Parathyroid adenoma (tissue), 2 donors: ENCODE measurements at regions not wholly inside any gene's neighbourhood (a gene's known extent, or its start where the extent isn't known, plus 50 kb on each side); places are given as distances from the start of the nearest gene placed in this dataset.

Source experiments
- H2AFZ ChIP-seq: fragments of 300-600 bp; sonication (generic); one replicate; pipeline ENCODE4 v1.7.0; 2017; ENCODE audit warnings: antibody characterized with exemption, mild to moderate bottlenecking
- H3K27ac ChIP-seq: fragments of 300-600 bp; sonication (generic); one replicate; pipeline ENCODE4 v1.7.0; 2017
- H3K27me3 ChIP-seq: fragments of 300-600 bp; sonication (generic); one replicate; pipeline ENCODE4 v1.7.0; 2017; ENCODE audit warnings: low read length; ENCODE audit not compliant: control insufficient read depth, insufficient read depth
- H3K36me3 ChIP-seq: fragments of 300-600 bp; sonication (generic); one replicate; pipeline ENCODE4 v1.7.0; 2017; ENCODE audit warnings: low read length; ENCODE audit not compliant: control insufficient read depth, insufficient read depth
- H3K4me1 ChIP-seq: fragments of 300-600 bp; sonication (generic); one replicate; pipeline ENCODE4 v1.7.0; 2017; ENCODE audit warnings: control low read depth
- H3K4me2 ChIP-seq: fragments of 300-600 bp; sonication (generic); one replicate; pipeline ENCODE4 v1.7.0; 2017; ENCODE audit warnings: low read length
- H3K4me3 ChIP-seq: fragments of 300-600 bp; sonication (generic); one replicate; pipeline ENCODE4 v1.7.0; 2017; ENCODE audit warnings: low read depth, low read length
- H3K79me2 ChIP-seq: fragments of 300-600 bp; sonication (generic); one replicate; pipeline ENCODE4 v1.7.0; 2017; ENCODE audit warnings: control low read depth
- H3K9ac ChIP-seq: fragments of 300-600 bp; sonication (generic); one replicate; pipeline ENCODE4 v1.7.0; 2017; ENCODE audit warnings: mild to moderate bottlenecking
- H3K9me3 ChIP-seq: fragments of 300-600 bp; sonication (generic); one replicate; pipeline ENCODE4 v1.7.0; 2017; ENCODE audit warnings: low read length; ENCODE audit not compliant: control insufficient read depth
- TF ChIP-seq, protein P1 (sequence below): fragments of 300-600 bp; sonication (generic); IDR thresholded peaks from one replicate; pipeline ENCODE4 v1.7.0; 2017; ENCODE audit warnings: antibody characterized with exemption, mild to moderate bottlenecking
- donor health status: primary hyperparathyroidism.

GRCh38 chr7:142365410-142365842 lies 107.6 kb upstream of the PRSS58 start:
- Histone ChIP-seq H3K4me1 (peaks cover 13% of the 10 kb centered on the region), H3K27me3 (no peaks in the 10 kb centered on the region), H3K79me2 (no peaks in the 10 kb centered on the region), H2AFZ (peak overlapping the region; percentile 38), H3K9me3 (no peaks in the 10 kb centered on the region), H3K27ac (no peak overlapping the region), H3K9ac (no peak overlapping the region), H3K36me3 (no peaks in the 10 kb centered on the region), H3K4me2 (no peak overlapping the region), H3K4me3 (no peak overlapping the region)
- TF ChIP-seq, protein P1, sequence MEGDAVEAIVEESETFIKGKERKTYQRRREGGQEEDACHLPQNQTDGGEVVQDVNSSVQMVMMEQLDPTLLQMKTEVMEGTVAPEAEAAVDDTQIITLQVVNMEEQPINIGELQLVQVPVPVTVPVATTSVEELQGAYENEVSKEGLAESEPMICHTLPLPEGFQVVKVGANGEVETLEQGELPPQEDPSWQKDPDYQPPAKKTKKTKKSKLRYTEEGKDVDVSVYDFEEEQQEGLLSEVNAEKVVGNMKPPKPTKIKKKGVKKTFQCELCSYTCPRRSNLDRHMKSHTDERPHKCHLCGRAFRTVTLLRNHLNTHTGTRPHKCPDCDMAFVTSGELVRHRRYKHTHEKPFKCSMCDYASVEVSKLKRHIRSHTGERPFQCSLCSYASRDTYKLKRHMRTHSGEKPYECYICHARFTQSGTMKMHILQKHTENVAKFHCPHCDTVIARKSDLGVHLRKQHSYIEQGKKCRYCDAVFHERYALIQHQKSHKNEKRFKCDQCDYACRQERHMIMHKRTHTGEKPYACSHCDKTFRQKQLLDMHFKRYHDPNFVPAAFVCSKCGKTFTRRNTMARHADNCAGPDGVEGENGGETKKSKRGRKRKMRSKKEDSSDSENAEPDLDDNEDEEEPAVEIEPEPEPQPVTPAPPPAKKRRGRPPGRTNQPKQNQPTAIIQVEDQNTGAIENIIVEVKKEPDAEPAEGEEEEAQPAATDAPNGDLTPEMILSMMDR = no peak

DNA sequence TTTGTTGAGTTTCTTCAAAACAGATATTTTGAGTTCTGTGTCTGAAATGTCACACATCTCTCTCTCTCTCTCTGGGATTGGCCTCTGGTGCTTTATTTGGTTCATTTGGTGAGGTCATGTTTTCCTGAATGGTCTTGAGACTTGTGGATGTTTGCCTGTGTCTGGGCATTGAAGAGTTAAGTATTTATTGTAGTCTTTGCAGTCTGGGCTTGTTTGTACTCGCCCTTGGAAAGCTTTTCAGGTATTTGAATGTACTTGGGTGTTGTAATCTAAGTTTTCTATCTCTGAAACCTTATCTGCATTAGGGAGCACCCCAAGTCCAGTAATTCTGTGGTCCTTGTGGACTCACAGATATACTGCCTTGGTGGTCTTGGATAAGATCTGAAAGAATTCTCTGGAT lies 106.7 kb upstream of the PRSS58 start:
- no peaks in the 10 kb centered on the region for H3K27me3 ChIP-seq
- no peak overlapping the region for H3K27ac ChIP-seq
- no peak overlapping the region for H3K9ac ChIP-seq
- peak overlapping the region; percentile 38 for H2AFZ ChIP-seq
- no peak overlapping the region for H3K4me2 ChIP-seq
- H3K4me3 ChIP-seq = no peak overlapping the region
- H3K9me3 ChIP-seq = no peaks in the 10 kb centered on the region
- H3K36me3 ChIP-seq = no peaks in the 10 kb centered on the region
- TF ChIP-seq, protein P1 = no peak
- no peaks in the 10 kb centered on the region for H3K79me2 ChIP-seq
- peaks cover 13% of the 10 kb centered on the region for H3K4me1 ChIP-seq

DNA sequence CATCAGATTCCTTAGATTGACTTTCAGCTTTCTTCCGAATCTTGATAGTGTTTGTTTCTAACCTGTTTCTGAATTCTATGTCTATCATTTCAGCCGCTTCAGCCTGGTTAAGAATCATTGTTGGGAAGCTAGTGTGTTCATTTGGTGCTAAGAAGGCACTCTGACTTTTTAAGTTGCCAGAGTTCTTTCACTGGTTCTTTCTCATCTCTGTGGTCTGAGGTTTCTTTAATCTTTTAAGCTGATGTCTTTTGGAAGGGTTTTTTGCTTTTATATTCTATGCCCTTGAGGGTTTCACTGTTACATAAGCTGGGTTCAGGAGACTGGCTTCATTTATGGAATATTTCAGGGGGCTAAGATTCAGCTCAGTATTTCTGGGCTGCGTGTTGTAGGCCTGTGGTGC lies 104.5 kb upstream of the PRSS58 start:
- Histone ChIP-seq H3K27me3 (no peaks in the 10 kb centered on the region), H3K27ac (no peak overlapping the region), H3K9me3 (no peaks in the 10 kb centered on the region), H3K79me2 (no peaks in the 10 kb centered on the region), H2AFZ (no peak overlapping the region), H3K9ac (no peak overlapping the region), H3K4me1 (peaks cover 18% of the 10 kb centered on the region), H3K36me3 (no peaks in the 10 kb centered on the region), H3K4me2 (no peak overlapping the region), H3K4me3 (no peak overlapping the region)
- TF ChIP-seq, protein P1 = no peak

GRCh38 chr7:142359694-142360279 lies 101.9 kb upstream of the PRSS58 start:
- H3K4me2 ChIP-seq = no peak overlapping the region
- no peaks in the 10 kb centered on the region for H3K9me3 ChIP-seq
- TF ChIP-seq, protein P1 = no peak
- peaks cover 13% of the 10 kb centered on the region for H3K4me1 ChIP-seq
- no peaks in the 10 kb centered on the region for H3K27me3 ChIP-seq
- no peaks in the 10 kb centered on the region for H3K79me2 ChIP-seq
- no peaks in the 10 kb centered on the region for H3K36me3 ChIP-seq
- H2AFZ ChIP-seq = no peak overlapping the region
- H3K4me3 ChIP-seq = no peak overlapping the region
- no peak overlapping the region for H3K27ac ChIP-seq
- H3K9ac ChIP-seq = no peak overlapping the region

DNA sequence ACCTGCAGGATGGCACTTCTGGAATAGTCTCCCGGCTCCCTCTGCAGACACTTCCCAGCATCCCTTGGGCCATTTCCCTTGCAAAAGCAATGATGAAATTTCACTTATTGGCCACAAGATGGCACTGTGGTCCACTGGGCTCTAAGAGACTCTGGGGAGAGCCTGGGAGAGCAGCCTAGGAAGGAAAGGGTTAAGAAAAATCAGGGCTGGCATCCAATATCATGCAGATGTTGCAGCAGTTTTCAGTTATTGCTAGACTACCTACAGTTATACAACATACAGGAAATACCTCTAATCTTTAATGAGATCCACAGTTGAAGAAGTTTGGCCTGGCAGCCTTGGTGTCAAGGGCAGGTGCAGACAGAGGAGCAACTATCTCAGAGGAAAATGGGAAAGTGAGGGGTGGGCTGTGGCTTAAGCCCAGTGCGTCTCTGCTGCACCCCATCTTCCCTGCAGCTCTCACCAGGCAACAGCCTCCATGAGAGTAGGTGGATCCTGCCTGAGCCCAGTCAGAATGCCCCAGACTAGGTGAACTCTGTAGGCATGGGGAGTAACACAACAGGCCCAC lies 100.2 kb upstream of the PRSS58 start:
- Histone ChIP-seq H3K9ac (no peak overlapping the region), H3K4me3 (no peak overlapping the region), H3K27me3 (no peaks in the 10 kb centered on the region), H3K9me3 (no peaks in the 10 kb centered on the region), H3K4me1 (peaks cover 6% of the 10 kb centered on the region), H3K4me2 (no peak overlapping the region), H2AFZ (peak overlapping the region; percentile 57), H3K27ac (no peak overlapping the region), H3K79me2 (no peaks in the 10 kb centered on the region), H3K36me3 (no peaks in the 10 kb centered on the region)
- TF ChIP-seq, protein P1 = peak; percentile 95
